AG08395 (cell line): ENCODE measurements at regions not wholly inside any gene's neighbourhood (a gene's known extent, or its start where the extent isn't known, plus 50 kb on each side); places are given as distances from the start of the nearest gene placed in this dataset.
A peak's percentile ranks its signal among the peaks of the same experiment; 100 is the strongest.

Source experiments
- DNase-seq: peaks from one replicate; pipeline ENCODE4 v3.0.0; 2012; ENCODE audit warnings: mixed read lengths, low spot score

DNA sequence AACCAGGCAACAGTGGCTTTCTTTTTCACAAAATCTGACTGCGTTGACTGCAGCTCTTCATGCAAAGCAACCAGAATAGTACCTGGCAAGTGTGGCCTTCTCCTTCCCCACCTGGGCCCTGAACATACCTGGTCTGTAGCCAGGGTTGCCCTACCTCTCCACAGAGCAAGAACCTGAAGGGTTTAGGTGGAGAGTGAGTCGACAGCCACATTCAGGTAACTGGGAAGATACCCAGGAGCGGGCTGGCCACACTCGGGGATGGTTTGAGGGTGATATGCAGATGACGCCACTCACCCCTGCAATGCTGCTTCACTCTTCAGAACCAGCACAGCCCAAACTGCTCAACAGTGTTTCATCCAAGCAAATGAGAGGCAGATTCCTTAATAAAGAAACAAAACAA, 117.3 kb downstream of the TTC32 start:
- DNase-seq, result no peak

DNA sequence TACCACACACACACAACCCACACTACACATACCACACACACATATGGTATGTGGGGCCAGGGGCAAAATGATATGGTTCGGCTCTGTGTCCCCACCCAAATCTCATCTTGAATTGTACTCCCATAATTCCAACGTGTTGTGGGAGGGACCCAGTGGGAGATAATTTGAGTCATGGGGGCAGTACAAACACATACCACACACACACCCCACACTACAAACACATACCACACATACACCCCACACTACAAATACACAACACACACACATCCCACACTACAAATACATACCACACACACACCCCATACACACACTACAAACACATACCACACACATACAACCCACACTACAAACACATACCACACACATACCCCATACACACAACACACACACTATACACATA, 117.8 kb downstream of the TTC32 start:
- no peak for DNase-seq

DNA sequence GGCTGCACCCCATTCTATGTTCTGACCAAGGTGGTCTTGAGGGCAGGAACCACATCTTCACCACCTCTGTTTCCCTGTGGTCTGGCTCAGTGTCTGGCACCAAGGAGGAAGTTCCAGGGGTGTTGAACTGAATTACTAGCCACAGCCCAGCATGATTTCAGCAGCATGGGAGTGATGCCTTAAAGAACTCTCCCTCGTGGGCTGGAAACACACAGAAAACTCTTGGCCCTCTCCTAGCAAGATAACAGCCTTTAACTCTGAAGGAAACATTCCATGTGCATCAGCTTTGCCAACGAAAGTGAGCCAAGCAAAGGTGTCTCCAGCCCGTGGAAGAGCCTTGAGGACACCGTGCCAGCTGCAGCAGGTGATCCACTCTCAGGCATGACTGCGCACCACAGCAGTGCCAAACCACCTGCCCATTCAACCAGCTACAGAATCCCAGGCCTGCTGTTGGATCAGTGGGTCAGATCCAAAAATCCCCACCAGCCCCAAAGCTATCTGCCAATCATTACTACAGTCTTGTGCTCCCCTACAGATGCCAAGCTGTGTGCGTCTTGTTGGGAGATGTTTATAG, 124.8 kb downstream of the TTC32 start:
- no peak for DNase-seq

DNA sequence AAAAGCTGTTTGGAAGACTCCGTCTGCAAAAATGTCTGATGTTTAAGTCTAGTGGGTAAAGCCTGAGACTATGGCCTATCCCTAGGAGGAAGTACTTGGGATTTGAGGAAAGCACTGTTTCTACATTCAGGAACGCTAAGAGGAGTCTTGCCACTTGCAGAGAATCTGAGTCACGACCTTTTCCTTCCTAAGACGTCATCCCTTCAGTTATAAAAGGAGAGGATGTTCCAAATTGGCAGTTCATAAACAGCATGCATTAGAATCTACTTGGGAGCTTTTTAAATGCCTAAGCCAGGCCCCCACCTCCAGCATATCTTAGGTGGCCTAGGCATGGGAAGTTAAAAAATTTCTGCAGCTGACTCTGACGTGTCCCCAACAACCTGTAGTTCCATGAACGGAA, 125.9 kb downstream of the TTC32 start:
- DNase-seq, result no peak

DNA sequence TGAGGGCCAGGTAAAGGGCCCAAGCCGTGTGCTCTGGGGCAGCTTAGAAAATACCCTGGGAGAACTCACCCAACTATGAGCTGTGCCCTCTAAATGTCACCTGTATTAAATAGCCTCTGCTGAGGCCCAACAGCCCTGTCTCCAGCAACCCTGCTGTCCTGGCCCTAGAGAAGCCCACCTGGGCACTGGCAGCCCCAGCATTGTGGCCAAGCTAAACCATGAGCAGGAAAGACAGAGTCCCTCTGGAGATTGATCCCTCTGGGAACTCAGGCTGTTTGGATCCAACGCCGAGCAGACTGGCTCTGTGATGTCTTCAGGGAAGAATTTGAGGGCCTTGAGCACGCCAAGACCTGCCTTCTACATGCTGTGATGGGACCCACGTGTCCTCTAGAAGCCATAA, 126.5 kb downstream of the TTC32 start:
- DNase-seq, result no peak

DNA sequence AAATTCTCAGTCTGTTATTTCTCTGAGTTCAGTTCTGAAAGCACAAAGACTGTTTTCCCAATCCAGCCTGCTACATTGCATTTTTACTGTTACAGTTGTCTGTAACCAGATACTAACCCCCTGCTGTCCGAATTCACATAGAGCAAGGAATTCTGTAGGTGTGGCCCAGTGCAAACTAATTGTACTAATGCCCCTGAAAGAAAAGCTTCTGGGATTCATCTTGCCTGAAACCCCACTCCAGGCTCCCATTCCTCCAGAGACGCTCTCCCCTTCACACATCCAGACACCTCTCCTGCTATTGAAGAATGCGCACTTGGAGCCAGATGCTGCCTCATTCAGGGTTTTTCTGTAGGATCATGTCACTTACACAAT, 127.0 kb downstream of the TTC32 start:
- no peak for DNase-seq

DNA sequence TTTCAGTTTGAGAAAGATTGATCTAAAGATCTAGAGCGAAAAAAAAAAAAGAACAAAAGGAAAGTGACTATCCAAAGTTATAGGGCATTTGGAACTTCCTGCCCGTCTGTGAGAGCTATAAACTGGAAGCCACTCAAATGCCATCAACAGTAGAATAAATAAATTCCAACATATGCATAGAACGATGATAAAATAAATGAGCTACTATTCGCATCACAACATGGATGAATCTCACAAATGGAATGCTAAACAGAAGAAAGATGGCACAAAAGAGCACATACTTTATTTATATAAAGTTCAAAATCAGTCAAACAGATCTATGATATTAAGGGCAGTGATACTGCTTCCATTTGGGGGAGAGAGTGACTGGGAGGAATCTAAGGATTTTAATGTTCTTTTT, 128.8 kb downstream of the TTC32 start:
- DNase-seq, result no peak

DNA sequence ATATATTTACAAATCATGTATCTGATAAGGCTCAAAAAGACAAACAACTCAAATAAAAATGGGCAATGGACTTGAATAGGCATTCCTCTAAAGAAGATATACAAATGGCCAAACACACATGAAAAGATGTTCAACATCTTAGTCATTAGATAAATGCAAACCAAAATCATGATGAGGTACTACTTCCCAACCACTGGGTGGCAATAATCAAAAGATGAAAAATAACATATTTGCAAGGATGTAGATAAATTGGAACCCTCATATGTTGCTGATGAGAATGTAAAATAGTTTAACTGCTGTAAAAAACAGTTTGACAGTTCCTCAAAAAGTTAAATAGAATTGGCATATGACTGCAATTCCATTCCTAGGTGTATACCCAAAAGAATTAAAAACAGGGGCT, 132.3 kb downstream of the TTC32 start:
- DNase-seq, result no peak

DNA sequence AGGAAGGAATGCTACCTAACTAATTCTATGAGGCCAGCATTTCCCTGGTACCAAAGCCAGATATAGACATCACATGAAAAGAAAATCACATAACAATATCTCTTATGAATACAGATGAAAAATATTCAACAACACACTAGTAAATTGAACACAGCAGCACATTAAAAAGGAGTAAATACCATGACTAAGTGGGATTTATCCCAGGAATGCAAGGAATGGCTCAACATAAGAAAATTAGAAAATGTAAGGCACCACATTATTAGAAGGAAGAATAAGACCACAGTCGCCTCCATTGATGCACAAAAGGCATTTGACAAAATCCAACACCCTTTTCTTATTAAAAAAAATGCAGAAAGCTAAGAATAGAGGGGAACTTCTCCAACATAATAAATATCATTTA, 133.9 kb downstream of the TTC32 start:
- DNase-seq, result peak; percentile 38

DNA sequence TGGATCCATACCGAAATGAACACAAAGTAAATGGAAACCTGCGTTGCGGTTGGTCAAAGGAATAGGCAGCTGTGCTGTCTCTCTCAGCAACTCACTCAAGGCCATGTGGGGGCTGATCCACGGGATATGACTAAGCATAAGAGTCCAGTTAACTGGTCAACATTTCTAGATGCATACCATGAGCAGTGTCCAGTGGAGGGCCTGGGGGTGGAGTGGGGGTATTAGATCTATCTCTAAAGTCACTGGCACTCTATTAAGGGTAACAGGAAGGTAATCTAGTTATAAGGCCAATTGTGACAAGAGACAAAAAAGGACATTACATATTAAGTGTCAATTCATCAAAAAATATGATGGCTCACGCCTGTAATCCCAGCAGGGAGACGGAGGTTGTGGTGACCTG, 136.8 kb downstream of the TTC32 start:
- DNase-seq, result no peak

DNA sequence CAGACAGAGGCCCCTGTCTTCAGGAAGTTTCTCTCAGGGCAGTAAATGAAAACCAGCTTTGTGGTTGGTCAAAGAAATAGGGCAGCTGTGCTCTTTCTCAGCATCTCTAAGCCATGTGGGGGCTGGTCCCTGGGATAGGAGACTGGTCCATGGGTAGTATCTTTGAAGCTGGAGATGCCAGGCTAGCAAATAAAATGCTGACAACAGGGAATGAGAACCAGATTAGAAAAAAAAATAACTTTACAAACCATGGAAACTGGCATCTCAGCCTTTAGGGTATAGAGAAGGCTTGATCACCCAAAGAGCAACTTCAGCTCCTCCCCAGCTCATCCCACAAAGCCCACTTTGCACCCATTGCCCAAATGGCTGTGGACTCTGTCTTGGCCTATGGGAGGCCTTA, 138.1 kb downstream of the TTC32 start:
- DNase-seq, result no peak

DNA sequence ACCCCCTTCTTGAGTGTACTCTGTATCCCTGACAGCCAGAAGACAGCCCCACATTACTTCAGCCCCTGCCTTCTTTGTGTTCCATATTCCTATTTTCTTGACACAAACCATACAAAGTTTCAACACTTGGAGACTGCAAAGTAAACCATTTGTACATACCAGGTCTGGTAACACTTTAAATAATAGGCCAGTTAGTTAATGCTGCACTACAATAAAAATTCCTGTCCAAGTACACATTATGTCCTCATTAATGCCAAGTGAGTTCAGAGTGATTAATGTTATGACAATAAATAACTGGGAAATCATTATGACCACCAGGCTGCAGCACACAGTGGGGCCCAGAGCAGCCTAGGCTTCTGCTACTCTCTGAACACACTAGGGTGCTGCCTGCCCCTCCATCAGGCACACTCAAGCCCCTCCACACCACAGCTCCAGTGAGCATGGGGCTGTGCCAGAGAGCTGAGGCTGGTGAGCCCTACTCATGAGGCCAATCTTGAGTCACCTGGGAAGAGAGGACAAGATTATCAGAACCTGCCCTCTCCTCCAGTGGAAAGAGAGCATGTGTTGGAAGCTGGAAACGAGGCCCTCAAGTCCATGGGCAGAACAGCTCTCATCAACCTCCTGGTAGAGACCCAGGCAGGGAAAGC, 138.7 kb downstream of the TTC32 start:
- DNase-seq, result no peak

DNA sequence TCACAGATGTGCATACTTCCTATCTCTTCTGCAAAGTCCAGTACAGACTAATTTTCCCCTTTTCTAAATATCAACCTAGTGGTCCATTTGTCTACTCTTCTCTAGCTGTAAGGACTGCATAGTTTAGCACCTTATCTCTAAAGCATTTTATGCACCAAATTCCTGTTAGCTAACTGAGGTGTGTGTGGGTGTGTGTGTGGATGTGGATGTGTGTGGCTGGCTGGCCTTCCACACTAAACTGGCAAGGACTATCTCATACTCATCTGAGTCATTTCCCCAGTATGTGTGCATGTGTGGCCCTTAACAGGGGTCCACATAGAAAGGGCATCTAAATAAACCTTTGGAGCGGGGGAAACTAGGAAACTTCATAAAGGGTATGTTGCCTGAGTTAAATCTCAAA, 139.6 kb downstream of the TTC32 start:
- DNase-seq, result no peak

DNA sequence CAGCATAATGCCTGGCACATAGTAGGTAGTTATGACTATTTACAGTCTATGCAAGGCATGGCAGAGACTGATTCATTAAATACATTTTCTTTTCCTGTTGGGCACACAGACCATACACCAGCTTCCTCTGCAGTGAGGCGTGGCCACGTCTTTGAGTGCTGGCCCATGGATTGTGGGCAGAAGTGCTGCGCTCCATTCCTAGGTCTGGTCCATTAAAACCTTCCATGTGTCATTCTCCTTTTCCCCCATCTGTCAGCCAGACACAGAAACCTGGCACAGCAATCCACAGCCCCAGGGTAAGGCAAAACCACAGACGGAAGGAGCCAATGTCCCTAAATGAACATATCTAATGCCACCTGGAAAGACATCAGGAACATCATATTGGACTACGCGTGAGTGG, 141.9 kb downstream of the TTC32 start:
- DNase-seq, result no peak

DNA sequence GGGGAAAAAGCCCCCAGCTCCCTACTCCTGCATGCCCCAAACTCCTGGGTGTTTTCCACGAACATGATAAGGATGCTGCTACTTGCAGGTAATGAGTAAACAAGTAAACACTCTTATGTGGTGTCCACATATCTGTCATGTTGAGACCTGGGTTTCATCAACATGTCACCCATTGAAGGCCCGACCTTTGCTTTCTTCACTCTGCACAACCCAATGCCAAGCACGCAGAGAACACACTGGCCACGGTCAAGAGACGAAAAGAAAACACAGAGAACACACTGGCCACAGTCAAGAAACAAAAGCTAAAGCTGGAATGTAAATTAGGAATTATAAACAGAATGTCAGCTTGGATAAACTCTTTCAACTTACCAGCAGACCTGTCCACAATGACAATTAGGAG, 143.1 kb downstream of the TTC32 start:
- DNase-seq, result no peak

DNA sequence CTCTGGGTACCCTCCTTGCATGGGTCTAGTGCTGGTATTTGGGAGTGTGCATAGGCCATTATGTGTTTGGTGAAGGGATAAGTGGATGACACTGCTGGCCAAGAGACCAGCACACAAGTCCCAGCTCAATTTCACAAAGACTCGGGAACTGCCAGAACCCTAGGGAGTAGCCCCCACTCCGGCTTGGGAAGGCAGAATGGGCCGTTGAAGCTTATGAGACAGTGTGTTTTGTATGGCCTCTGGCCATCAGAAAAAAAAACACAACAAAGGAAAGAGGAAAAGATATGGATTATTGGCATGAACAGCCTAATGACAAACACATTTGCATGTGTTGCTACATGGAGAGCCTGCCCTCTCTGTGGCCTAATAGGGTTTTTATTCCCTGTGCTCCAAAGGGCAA, 144.2 kb downstream of the TTC32 start:
- no peak for DNase-seq

DNA sequence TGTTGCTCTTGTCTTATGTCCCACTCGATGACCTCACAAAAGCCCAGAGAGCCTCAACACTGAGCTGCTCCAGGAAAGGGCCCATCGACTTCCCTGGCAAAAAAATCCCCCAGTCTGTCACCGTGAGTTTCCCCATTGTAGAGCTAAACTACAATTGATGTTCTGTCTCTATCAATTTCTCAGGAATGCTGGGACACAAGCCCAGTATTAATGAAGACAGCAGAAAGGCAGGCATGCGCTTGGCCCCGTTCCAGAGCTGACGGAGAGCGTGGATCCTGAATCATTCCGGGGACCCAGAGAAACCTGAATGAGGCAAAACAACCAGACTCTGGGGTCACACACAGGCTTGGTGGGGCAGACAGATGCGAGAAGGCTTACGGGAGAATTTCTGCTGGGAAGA, 146.9 kb downstream of the TTC32 start:
- DNase-seq, result no peak

DNA sequence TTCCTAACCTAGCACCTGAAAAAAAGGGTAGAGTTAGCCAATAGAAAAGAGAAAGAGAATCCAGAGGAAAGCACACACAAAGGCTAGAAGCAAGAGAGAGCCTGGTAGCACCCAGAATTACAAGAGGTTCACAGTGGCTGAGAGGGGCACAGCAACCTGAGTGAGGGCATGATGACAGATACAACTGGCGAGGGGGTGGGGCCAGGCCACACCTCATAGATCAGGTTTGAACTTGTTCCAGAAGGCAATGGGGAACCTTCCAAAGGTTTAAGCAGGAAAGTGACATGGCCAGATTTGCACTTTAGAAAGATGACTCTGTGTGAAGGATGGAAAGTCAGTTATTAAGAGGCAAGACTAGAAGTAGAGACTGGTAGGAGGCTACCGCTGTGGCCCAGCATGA, 148.0 kb downstream of the TTC32 start:
- no peak for DNase-seq

DNA sequence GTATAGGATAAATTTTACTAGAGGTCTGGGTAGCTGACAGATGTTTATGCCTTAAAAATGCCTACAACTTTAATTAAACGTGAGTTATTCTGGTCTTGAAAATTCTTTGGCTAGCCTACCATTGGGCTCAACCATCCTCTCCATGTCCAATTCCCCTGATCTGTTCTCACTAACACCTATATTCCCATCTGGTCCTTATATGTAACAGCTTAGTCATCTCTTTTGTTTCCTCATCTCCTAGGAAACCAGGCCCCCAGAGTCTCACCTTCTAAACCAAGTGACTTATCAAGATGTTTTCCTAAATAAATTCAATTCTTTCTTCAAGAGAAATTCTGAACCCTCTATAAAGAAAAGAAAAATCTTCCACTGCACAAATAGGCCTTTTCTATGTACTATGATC, 148.5 kb downstream of the TTC32 start:
- no peak for DNase-seq

DNA sequence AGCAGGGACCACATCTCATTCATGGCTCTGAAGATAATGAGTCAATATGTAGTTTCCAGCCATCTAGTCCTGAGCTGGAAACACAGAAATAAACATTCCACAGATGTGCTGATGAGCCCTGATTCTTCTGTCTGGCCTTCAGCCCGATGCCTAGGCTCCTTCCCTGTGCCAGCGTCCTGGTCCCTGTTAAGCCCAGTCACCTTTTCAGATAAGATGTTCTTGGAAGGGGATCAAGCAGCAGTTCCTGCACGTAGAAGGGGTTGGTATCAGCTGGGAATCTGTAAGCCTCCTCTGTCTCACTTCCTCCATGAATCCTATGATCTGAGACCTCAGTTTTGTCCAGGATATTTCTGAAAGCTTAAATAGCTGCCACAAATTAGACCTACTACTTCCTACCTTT, 149.3 kb downstream of the TTC32 start:
- no peak for DNase-seq

DNA sequence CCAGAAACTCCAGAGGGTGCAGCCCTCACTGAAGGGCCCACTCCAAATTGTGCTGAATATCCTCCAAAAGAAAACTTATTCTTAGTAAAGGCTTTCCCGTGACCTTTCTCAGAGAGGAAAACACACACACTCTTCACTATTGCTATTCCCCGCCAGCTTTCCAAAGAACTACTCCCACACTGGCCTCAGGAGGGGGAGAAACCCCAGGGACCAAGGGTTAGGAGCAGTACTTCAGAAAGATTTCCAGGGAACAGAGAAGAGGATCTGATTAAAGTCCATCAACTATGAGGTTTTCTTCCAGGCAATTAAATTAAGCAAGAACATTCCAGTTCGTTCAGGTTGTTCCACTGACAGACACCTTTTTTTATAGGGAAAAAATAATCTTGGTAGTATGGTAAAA, 150.2 kb downstream of the TTC32 start:
- no peak for DNase-seq

DNA sequence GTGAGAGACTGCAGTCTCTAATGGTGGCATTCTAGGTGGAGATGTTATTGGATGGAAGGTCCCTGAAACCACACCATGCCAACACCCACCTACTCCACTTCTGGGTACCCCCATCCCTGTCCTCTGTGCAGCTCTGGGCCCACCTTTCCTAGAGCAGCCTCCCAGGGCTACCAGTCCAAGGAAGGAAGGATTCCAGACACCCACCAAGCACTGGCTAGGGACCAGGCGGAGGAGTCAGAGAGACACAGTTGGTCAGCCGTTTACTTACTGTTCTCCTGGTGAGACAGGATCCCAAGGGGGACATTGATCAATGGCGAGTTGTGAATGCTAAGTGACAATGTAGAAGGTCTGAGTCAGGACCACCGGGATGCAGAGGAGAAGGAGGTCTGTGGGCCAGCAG, 151.6 kb downstream of the TTC32 start:
- no peak for DNase-seq

DNA sequence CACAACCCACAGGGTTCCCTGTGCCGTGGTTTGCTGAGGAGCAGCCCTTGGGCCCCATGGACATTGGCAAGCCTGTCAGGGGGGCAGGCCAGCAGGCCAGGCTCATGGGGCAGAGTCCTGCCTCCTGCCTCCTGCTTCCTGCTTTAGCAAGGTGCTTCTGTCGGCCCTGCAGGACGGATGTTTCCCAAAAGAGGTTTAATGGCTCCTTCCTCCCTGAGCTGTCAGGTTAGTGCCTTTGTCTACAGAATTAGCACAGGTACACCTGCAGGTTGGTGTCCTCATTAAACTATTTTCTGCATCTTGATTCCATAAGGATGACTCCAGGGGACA, 152.3 kb downstream of the TTC32 start:
- DNase-seq, result no peak

DNA sequence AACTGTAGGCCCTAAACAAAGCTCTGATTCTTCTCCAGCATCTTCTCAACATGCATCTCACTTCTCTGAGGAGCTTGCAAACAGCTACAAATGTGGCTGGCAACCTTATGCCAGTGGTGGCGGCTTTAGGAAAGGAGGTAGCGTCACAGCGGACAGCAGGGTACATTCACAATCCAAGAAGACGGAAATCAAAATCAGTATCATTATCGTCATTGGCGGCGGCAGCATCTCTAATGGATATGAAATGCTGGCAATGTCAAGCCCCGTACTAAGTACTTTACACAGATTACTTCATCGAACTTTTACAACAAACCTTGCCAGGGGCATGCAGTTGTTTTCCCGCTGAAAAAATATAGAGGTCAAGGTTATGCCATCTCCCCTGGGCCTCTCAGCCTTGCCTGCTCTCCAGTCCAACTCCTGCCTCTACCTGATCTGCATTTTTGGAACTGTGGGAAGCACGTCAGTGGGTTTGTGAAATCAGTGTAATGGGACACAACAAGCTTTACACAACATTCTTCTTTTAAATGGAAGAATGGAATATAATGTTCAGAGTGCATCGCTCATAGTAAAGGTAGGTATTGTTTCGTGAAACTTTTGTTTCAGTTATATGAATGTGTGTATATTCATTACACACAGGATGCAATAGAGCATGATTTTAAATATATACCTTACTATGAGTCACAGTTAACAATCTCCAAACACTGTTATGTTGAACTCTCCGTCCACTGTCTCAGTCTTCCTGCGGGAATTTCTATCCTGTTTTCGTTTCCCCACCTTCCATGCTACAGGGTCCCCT, 152.9 kb downstream of the TTC32 start:
- no peak for DNase-seq
